Body of pancreas (tissue), 4 donors: ENCODE measurements at regions not wholly inside any gene's neighbourhood (a gene's known extent, or its start where the extent isn't known, plus 50 kb on each side); places are given as distances from the start of the nearest gene placed in this dataset.
"Not testable (repeated sequence)": the region's sequence is repeated elsewhere in the genome, so short reads cannot be mapped to it uniquely, and the experiment has no call there.

ENCODE experiments used
- ATAC-seq: fragments of 150-250 bp; one replicate; pipeline ENCODE4 v1.9.1; 2016
- DNase-seq, 4 donors: peaks; one replicate each; pipeline ENCODE4 v3.0.0-alpha.2; 2019
- H3K27ac ChIP-seq, 4 donors: fragments of 200-600 bp; sonication (generic); 1 replicate in 3 of 4; 2 replicates in 1 of 4; pipeline versions ENCODE4 v1.5.1 to v1.6.1; 2016 to 2019; ENCODE audit warnings: mild to moderate bottlenecking in 1 of 4, mixed read lengths in 1 of 4, moderate library complexity in 1 of 4
- H3K27me3 ChIP-seq, 2 donors: fragments of 200-600 bp; sonication (generic); one replicate each; pipeline ENCODE4 v1.6.0; 2016; ENCODE audit warnings: mild to moderate bottlenecking in 1 of 2
- H3K36me3 ChIP-seq, 2 donors: fragments of 200-600 bp; sonication (generic); replicated peaks in 1 of 2; 2 replicates each; pipeline ENCODE4 v1.5.1; 2016; ENCODE audit warnings: low read depth in 2 of 2; ENCODE audit not compliant: insufficient read depth in 1 of 2
- H3K4me1 ChIP-seq: fragments of 200-600 bp; sonication (generic); one replicate; pipeline ENCODE4 v1.6.0; 2016
- H3K4me3 ChIP-seq, 2 donors: fragments of 200-600 bp; sonication (generic); 1 replicate in 1 of 2; 2 replicates in 1 of 2; pipeline ENCODE4 v1.5.1; 2016 to 2019
- H3K9me3 ChIP-seq, 3 donors: fragments of 200-600 bp; sonication (generic); 1 replicate in 2 of 3; 2 replicates in 1 of 3; pipeline ENCODE4 v1.5.1; 2016
- POLR2A ChIP-seq, 3 donors: fragments of 450-650 bp; IDR thresholded peaks; one replicate each; pipeline ENCODE4 v1.6.1; 2016; ENCODE audit warnings: antibody characterized with exemption in 3 of 3, mild to moderate bottlenecking in 2 of 3
- WGBS, 2 donors: methylation state at CpG; one replicate each; pipeline ENCODE4 v1.1.5; 2017; 5-methylcytosine and 5-hydroxymethylcytosine counted together
- intact Hi-C: fragments of 100-400 bp; cut with DNase I; formaldehyde crosslinking; loops from one replicate; pipeline ENCODE4 v1.15.1; 2023
- TF ChIP-seq, protein P1 (sequence below), 7 experiments: fragments of 450-650 bp in 4 of 7; fragments of 200-600 bp in 3 of 7; sonication (generic) in 3 of 7; IDR thresholded peaks; one replicate each; pipeline ENCODE4 v1.5.1; 2016 to 2019; ENCODE audit warnings: antibody characterized with exemption in 7 of 7

DNA sequence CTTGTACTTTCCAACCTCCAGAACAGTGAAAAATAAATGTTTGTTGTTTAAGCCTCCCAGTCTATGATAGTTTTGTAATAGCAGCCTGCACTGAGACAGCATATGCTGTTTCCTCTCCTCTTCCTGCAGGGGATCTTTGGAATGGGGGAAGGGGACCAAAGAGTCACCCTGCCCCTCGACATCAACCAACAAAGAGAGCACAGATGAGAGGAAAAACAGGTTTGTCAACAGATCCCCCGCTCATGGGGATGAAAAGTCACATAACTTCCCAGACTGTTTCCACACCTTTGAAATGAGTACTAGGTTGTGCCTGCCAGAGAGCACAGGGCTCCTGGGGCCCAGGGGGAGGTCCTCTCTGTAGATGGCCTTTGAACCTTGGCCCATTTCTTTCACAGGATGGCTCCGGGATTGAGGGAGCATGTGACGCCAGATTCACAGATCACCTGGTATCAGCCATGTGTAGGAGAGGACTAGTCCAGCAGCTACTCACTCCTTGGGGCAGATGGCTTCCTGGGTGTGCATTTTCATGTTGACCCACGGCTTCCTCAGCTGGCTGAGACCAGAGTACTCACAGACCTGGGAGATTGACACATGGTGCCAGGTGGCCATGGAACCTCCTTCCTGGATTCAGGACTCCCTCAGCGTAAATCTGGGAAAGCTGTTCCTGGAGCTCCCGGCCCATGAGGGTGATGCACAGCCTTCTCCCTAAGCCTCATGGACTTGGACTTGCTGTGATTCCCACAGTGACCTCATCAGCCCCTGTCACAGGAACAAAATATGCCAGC is 125.6 kb downstream of the CXCL12 start:
- 60 to 65% methylated on average over 5 to 7 of the region's 7 CpGs for WGBS, 2 donors
- intact Hi-C loops: no loop called here
- H3K9me3 ChIP-seq: no peaks in the 10 kb centered on the region
- TF ChIP-seq POLR2A (IDR thresholded peaks at IDR 0.05): no peak
- TF ChIP-seq, protein P1, sequence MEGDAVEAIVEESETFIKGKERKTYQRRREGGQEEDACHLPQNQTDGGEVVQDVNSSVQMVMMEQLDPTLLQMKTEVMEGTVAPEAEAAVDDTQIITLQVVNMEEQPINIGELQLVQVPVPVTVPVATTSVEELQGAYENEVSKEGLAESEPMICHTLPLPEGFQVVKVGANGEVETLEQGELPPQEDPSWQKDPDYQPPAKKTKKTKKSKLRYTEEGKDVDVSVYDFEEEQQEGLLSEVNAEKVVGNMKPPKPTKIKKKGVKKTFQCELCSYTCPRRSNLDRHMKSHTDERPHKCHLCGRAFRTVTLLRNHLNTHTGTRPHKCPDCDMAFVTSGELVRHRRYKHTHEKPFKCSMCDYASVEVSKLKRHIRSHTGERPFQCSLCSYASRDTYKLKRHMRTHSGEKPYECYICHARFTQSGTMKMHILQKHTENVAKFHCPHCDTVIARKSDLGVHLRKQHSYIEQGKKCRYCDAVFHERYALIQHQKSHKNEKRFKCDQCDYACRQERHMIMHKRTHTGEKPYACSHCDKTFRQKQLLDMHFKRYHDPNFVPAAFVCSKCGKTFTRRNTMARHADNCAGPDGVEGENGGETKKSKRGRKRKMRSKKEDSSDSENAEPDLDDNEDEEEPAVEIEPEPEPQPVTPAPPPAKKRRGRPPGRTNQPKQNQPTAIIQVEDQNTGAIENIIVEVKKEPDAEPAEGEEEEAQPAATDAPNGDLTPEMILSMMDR (IDR thresholded peaks at IDR 0.05): no peak
- no peak overlapping the region for H3K27ac ChIP-seq
- H3K4me1 ChIP-seq: peaks cover 10% of the 10 kb centered on the region
- H3K4me3 ChIP-seq: no peak overlapping the region
- DNase-seq (peak in 1 of 4 donors; percentile 44), ATAC-seq (peak; percentile 31)
- H3K36me3 ChIP-seq: no peaks in the 10 kb centered on the region
- H3K27me3 ChIP-seq: no peaks in the 10 kb centered on the region

DNA sequence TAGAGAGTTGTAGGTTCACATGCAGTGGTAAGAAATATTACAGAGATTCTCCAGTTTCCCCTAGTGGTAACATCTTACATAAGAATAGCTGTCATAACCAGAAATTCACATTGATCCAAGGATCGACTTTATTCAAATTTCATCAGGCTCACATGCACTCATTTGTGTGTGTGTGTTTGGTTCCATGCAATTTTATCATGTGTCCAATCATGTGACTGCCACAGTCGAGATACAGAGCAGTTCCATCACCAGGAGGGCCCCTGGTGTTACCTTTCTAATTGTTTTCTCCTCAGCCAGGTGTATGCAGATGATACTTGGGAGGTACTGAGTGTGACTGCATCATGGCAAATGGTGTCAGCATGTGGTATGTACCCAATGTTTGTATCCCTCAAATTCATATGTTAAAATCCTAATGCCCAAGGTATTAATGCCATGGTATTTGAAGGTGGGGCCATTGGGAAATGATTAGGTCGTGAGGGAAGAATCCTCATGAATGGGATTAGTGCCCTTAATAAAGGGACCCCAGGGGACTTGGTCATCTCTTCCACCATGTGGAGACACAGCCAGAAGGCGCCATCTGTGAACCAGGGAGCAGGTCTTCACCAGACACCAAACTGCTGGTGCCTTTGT is 126.3 kb downstream of the CXCL12 start:
- no peak for TF ChIP-seq POLR2A (IDR thresholded peaks at IDR 0.05)
- TF ChIP-seq, protein P1 (IDR thresholded peaks at IDR 0.05): no peak
- no peak overlapping the region for H3K4me3 ChIP-seq
- H3K27me3 ChIP-seq: no peaks in the 10 kb centered on the region
- intact Hi-C loops: no loop called here
- peaks cover 17% of the 10 kb centered on the region for H3K4me1 ChIP-seq
- H3K36me3 ChIP-seq: no peaks in the 10 kb centered on the region
- DNase-seq (no peak), ATAC-seq (no peak)
- no peaks in the 10 kb centered on the region for H3K9me3 ChIP-seq
- WGBS, 2 donors: 79 to 84% methylated on average over 3 to 4 of the region's 4 CpGs
- H3K27ac ChIP-seq: no peak overlapping the region

DNA sequence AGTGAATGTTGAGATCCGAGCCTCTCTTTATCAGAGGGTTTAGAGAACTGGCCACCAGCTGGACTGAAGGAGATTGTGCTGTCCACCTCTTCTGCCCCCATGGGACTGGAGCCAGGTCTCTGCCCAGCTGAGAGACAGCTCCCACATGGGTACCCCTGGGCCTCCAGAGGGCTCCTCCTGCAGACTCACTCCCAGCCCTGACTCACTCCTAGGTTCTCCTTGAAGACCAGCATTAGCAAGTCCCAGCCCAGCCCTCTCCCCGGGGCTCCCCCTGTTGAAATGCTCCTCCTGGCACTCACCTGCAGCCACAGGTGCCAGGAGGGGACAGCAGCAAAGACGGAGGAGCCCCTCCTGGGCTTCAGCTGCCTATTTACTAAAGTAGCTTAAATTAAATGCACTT is 126.9 kb downstream of the CXCL12 start:
- no peaks in the 10 kb centered on the region for H3K27me3 ChIP-seq
- ATAC-seq: no peak
- peaks cover 20% of the 10 kb centered on the region for H3K4me1 ChIP-seq
- WGBS, 2 donors: 74 to 75% methylated on average over 3 of the region's 3 CpGs
- no peaks in the 10 kb centered on the region for H3K36me3 ChIP-seq
- intact Hi-C loops: no loop called here
- no peak for DNase-seq
- TF ChIP-seq POLR2A (IDR thresholded peaks at IDR 0.05): no peak
- TF ChIP-seq, protein P1 (IDR thresholded peaks at IDR 0.05): no peak
- no peak overlapping the region for H3K27ac ChIP-seq
- H3K4me3 ChIP-seq: no peak overlapping the region
- H3K9me3 ChIP-seq: no peaks in the 10 kb centered on the region

DNA sequence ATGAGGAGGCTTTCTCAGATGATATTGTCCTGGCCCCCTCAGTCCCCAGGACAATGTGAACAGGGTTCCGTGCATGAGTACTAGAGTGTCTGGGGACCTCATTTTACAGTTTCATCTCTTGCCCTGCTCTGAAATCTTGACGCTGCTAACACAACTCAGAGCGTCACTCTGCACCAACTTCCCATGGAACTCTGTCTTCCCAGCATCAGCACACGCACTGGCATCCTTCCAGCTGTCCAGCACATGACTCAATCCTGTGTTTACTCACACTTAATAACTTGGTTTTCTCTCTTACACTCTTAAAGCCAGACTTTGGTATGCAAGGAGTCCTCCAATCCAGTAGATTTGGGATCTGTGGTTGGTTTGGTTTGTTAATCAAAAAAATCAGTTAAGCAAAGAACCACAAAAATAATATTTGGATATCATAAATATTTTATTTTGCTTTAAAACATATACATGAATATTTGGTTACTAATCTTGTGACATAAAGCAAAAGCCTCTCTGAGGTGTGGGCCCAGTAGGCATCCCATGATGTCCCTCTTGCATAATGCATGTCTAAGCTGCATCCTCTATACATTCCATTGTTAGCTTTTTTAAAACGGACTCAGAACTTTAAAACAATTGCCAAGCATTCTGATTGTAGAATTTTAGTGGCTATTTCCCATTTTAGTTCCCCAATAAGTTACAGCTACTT is 131.0 kb downstream of the CXCL12 start:
- DNase-seq (peak; percentile 71 to 83 (median 80)), ATAC-seq (peak; percentile 83)
- intact Hi-C loops: no loop called here
- TF ChIP-seq, protein P1 (IDR thresholded peaks at IDR 0.05): no peak
- no peak for TF ChIP-seq POLR2A (IDR thresholded peaks at IDR 0.05)
- H3K27ac ChIP-seq: no peak overlapping the region
- H3K9me3 ChIP-seq: no peaks in the 10 kb centered on the region
- 27 to 33% methylated on average over 5 of the region's 5 CpGs for WGBS, 2 donors
- H3K4me3 ChIP-seq: no peak overlapping the region
- no peaks in the 10 kb centered on the region for H3K27me3 ChIP-seq
- H3K4me1 ChIP-seq: peaks cover 13% of the 10 kb centered on the region
- no peaks in the 10 kb centered on the region for H3K36me3 ChIP-seq

DNA sequence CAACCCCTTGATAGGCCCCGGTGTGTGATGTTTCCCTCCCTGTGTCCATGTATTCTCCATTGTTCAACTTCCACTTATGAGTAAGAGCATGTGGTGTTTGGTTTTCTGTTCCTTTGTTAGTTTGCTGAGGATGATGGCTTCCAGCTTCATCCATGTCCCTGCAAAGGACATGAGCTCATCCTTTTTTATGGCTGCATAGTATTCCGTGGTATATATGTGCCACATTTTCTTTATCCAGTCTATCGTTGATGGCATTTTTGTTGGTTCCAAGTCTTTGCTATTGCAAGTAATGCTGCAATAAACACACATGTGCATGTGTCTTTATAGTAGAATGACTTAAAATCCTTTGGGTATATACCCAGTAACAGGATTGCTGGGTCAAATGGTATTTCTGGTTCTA is 132.3 kb downstream of the CXCL12 start:
- DNase-seq, H3K36me3 ChIP-seq, H3K9me3 ChIP-seq, H3K27ac ChIP-seq, H3K27me3 ChIP-seq, intact Hi-C loops, H3K4me3 ChIP-seq, ATAC-seq: not testable (repeated sequence)
- H3K4me1 ChIP-seq: peaks cover 11% of the 10 kb centered on the region
- 94 to 100% methylated on average over 3 of the region's 3 CpGs for WGBS, 2 donors

- H3K4me3 ChIP-seq, H3K9me3 ChIP-seq, H3K36me3 ChIP-seq, intact Hi-C loops, H3K27ac ChIP-seq, H3K27me3 ChIP-seq, DNase-seq, ATAC-seq: not testable (repeated sequence)
- H3K4me1 ChIP-seq: peaks cover 11% of the 10 kb centered on the region
- WGBS, 2 donors: 89 to 97% methylated on average over 6 to 7 of the region's 7 CpGs
Measured at GRCh38 chr10:44249933-44250332, 135.0 kb downstream of the CXCL12 start.
